HCT116 (cell line): ENCODE measurements at regions not wholly inside any gene's neighbourhood (a gene's known extent, or its start where the extent isn't known, plus 50 kb on each side); places are given as distances from the start of the nearest gene placed in this dataset.

Source experiments
- ATAC-seq: fragments of 200-7000 bp; cut with Tn5 transposase; 2 replicates; pipeline ENCODE4 v1.9.1; 2020; ENCODE audit warnings: mild to moderate bottlenecking, moderate library complexity
- BruUV-seq: library from RNA; stranded (reverse); fragments of 400-500 nt; replicated peaks from 2 replicates; lab custom pipeline; 2021; lab: Mats Ljungman, UMichigan
- CTCF ChIA-PET: fragments of 300-600 bp; sonication (Branson Sonifier 250); formaldehyde crosslinking; loops from one replicate; lab custom pipeline; 2021; ENCODE audit warnings: antibody characterized with exemption; lab: Charles Lee
- POLR2A ChIA-PET: fragments of 300-600, 350-600 bp; sonication (Branson Sonifier 250); formaldehyde crosslinking; loops from one replicate; lab custom pipeline; 2021; ENCODE audit warnings: antibody characterized with exemption; lab: Charles Lee
- RAD21 ChIA-PET, 2 experiments: fragments of 300-600 bp; sonication (Branson Sonifier 250); formaldehyde crosslinking; loops; one replicate each; lab custom pipeline; 2023; ENCODE audit warnings: low total read pairs in 2 of 2; ENCODE audit not compliant: uncharacterized antibody in 2 of 2, unreplicated experiment in 2 of 2, low non-redundant PET in 1 of 2; lab: Charles Lee
- DNase-seq: peaks from one replicate; pipeline ENCODE4 v3.0.0-alpha.2; 2010; ENCODE audit warnings: low read depth, low spot score
- H2AFZ ChIP-seq: fragments of 200-600 bp; shearing (Covaris generic), sonication (generic); 2 replicates; pipeline ENCODE4 v1.6.1; 2017; ENCODE audit warnings: low read depth, mixed run types, mixed read lengths, antibody characterized with exemption, low read length; ENCODE audit not compliant: poor library complexity, severe bottlenecking
- H3K27ac ChIP-seq: 2 replicates; pipeline ENCODE4 v1.5.1; 2012; ENCODE audit warnings: low read depth, low read length
- H3K27me3 ChIP-seq: fragments of 200-600 bp; sonication (generic); 2 replicates; pipeline ENCODE4 v1.6.1; 2016; ENCODE audit warnings: mixed run types, low read length, mixed read lengths; ENCODE audit not compliant: insufficient read depth
- H3K36me3 ChIP-seq, 2 experiments: fragments of 200-500 bp in 1 of 2; fragments of 200-600 bp in 1 of 2; sonication (Bioruptor generic) in 1 of 2; sonication (generic) in 1 of 2; 2 replicates each; pipeline versions ENCODE4 v1.5.1 to v1.6.1; 2014 to 2016; ENCODE audit warnings: low read length in 2 of 2, inconsistent platforms in 1 of 2, mixed read lengths in 1 of 2, mixed run types in 1 of 2; ENCODE audit not compliant: insufficient read depth in 2 of 2, control insufficient read depth in 1 of 2
- H3K4me1 ChIP-seq, 2 experiments: fragments of 200-600 bp in 1 of 2; sonication (generic) in 1 of 2; 2 replicates each; pipeline versions ENCODE4 v1.5.1 to v1.6.1; 2012 to 2017; ENCODE audit warnings: low read length in 2 of 2, inconsistent platforms in 1 of 2, mild to moderate bottlenecking in 1 of 2, mixed read lengths in 1 of 2, mixed run types in 1 of 2, moderate library complexity in 1 of 2; ENCODE audit not compliant: insufficient read depth in 2 of 2, control insufficient read depth in 1 of 2
- H3K4me2 ChIP-seq: fragments of 200-600 bp; sonication (generic); 2 replicates; pipeline ENCODE4 v1.6.1; 2017; ENCODE audit warnings: mixed run types, low read length, mixed read lengths
- H3K4me3 ChIP-seq, 2 experiments: fragments of 200-600 bp in 1 of 2; sonication (generic) in 1 of 2; replicated peaks in 1 of 2; 2 replicates each; pipeline ENCODE4 v1.5.1; 2011 to 2016; ENCODE audit warnings: low read length in 2 of 2, control low read depth in 1 of 2, low read depth in 1 of 2, mild to moderate bottlenecking in 1 of 2, mixed read lengths in 1 of 2, mixed run types in 1 of 2
- H3K79me2 ChIP-seq: fragments of 200-600 bp; sonication (generic); 2 replicates; pipeline ENCODE4 v1.6.1; 2017; ENCODE audit warnings: mild to moderate bottlenecking, mixed run types, low read length, moderate library complexity, mixed read lengths; ENCODE audit not compliant: insufficient read depth
- H3K9ac ChIP-seq: fragments of 200-600 bp; sonication (generic); 2 replicates; pipeline ENCODE4 v1.6.1; 2016; ENCODE audit warnings: low read length, mixed read lengths
- H3K9me2 ChIP-seq: fragments of 200-600 bp; sonication (generic), shearing (Covaris generic); 2 replicates; pipeline ENCODE4 v1.6.1; 2017; ENCODE audit warnings: mixed run types, mild to moderate bottlenecking, moderate library complexity; ENCODE audit not compliant: insufficient read depth
- H3K9me3 ChIP-seq, 2 experiments: fragments of 200-500 bp in 1 of 2; fragments of 200-600 bp in 1 of 2; sonication (Bioruptor generic) in 1 of 2; sonication (generic) in 1 of 2; 2 replicates each; pipeline ENCODE4 v1.6.1; 2014 to 2017; ENCODE audit warnings: low read length in 2 of 2, mixed read lengths in 2 of 2, inconsistent platforms in 1 of 2, low read depth in 1 of 2, mild to moderate bottlenecking in 1 of 2, mixed run types in 1 of 2, moderate library complexity in 1 of 2; ENCODE audit not compliant: control insufficient read depth in 1 of 2, insufficient read depth in 1 of 2
- H4K20me1 ChIP-seq: fragments of 200-600 bp; sonication (generic), shearing (Covaris generic); 2 replicates; pipeline ENCODE4 v1.6.1; 2017; ENCODE audit warnings: mixed run types, mild to moderate bottlenecking, moderate library complexity; ENCODE audit not compliant: insufficient read depth
- CBX3 ChIP-seq: IDR thresholded peaks from 2 replicates; pipeline ENCODE4 v1.6.1; 2012; ENCODE audit warnings: low read depth
- EGR1 ChIP-seq: IDR thresholded peaks from 2 replicates; pipeline ENCODE4 v1.6.1; 2012; ENCODE audit warnings: low read depth
- ELF1 ChIP-seq: IDR thresholded peaks from 2 replicates; pipeline ENCODE4 v1.6.1; 2012; ENCODE audit warnings: low read depth, borderline replicate concordance
- JUND ChIP-seq: IDR thresholded peaks from 2 replicates; pipeline ENCODE4 v1.6.1; 2012
- POLR2A ChIP-seq: IDR thresholded peaks from 2 replicates; pipeline ENCODE4 v1.7.0; 2011; ENCODE audit warnings: borderline replicate concordance; ENCODE audit not compliant: insufficient read depth, insufficient read length; ENCODE audit errors: extremely low read depth
- POLR2AphosphoS5 ChIP-seq: IDR thresholded peaks from 2 replicates; pipeline ENCODE4 v1.6.1; 2011; ENCODE audit warnings: mild to moderate bottlenecking, low read depth, low read length, moderate library complexity
- RAD21 ChIP-seq: IDR thresholded peaks from 2 replicates; pipeline ENCODE4 v1.6.1; 2012; ENCODE audit warnings: low read depth, mild to moderate bottlenecking
- SRF ChIP-seq: IDR thresholded peaks from 2 replicates; pipeline ENCODE4 v1.6.1; 2012; ENCODE audit warnings: low read depth
- YY1 ChIP-seq: IDR thresholded peaks from 2 replicates; pipeline ENCODE4 v1.6.1; 2011; ENCODE audit warnings: low read length, low read depth, moderate library complexity, mild to moderate bottlenecking; ENCODE audit not compliant: insufficient replicate concordance; ENCODE audit errors: extremely low read depth
- ZNF274 ChIP-seq: fragments of 200-500 bp; sonication (Bioruptor generic); IDR thresholded peaks from 2 replicates; pipeline ENCODE4 v1.6.1; 2014; ENCODE audit warnings: mild to moderate bottlenecking, low read depth, low read length, inconsistent platforms
- intact Hi-C: fragments of 100-400 bp; cut with micrococcal nuclease; formaldehyde crosslinking; loops from 2 replicates; pipeline ENCODE4 v1.10.0; 2022
- TF ChIP-seq, protein P1 (sequence below): IDR thresholded peaks from 2 replicates; pipeline ENCODE4 v1.6.1; 2011; ENCODE audit warnings: mild to moderate bottlenecking, low read length, moderate library complexity; ENCODE audit not compliant: insufficient replicate concordance; ENCODE audit errors: extremely low read depth
- TF ChIP-seq, protein P2 (sequence below): IDR thresholded peaks from 2 replicates; pipeline ENCODE4 v1.6.1; 2012
- TF ChIP-seq, protein P3 (sequence below), 3 experiments: fragments of 200-600 bp in 1 of 3; sonication (generic) in 1 of 3; IDR thresholded peaks in 2 of 3; conservative IDR thresholded peaks in 1 of 3; 2 replicates each; pipeline ENCODE4 v1.5.1; 2012 to 2017; ENCODE audit warnings: low read depth in 2 of 3, low read length in 2 of 3, antibody characterized with exemption in 1 of 3, borderline replicate concordance in 1 of 3, control low read depth in 1 of 3, mild to moderate bottlenecking in 1 of 3, mixed read lengths in 1 of 3, mixed run types in 1 of 3, moderate library complexity in 1 of 3; ENCODE audit not compliant: insufficient read depth in 1 of 3
- TF ChIP-seq, protein P4 (sequence below): IDR thresholded peaks from 2 replicates; pipeline ENCODE4 v1.6.1; 2012
- TF ChIP-seq, protein P5 (sequence below): IDR thresholded peaks from 2 replicates; pipeline ENCODE4 v1.6.1; 2012; ENCODE audit warnings: low read depth

DNA sequence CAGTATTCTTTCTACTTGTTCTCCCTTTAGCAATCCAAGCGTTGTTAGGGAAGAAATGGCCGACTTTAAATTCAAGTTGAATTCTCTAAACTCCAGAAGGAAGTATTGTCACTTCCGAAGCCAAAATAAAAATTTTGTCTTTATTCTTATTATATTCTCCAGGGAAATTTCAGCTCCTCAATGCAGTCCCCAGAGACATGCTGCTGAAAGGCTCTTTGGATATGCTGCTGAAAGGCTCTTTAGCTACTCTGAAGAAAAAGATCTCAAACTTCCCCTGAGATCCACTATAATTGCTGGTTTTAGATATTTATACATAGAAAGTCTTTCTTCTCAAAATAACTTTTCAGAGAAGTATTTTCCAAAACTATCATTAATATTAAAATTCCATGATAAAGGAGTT, 92.3 kb upstream of the PARP8 start (continued):
- TF ChIP-seq, protein P1, sequence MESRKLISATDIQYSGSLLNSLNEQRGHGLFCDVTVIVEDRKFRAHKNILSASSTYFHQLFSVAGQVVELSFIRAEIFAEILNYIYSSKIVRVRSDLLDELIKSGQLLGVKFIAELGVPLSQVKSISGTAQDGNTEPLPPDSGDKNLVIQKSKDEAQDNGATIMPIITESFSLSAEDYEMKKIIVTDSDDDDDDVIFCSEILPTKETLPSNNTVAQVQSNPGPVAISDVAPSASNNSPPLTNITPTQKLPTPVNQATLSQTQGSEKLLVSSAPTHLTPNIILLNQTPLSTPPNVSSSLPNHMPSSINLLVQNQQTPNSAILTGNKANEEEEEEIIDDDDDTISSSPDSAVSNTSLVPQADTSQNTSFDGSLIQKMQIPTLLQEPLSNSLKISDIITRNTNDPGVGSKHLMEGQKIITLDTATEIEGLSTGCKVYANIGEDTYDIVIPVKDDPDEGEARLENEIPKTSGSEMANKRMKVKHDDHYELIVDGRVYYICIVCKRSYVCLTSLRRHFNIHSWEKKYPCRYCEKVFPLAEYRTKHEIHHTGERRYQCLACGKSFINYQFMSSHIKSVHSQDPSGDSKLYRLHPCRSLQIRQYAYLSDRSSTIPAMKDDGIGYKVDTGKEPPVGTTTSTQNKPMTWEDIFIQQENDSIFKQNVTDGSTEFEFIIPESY = no peak
- TF ChIP-seq, protein P2, sequence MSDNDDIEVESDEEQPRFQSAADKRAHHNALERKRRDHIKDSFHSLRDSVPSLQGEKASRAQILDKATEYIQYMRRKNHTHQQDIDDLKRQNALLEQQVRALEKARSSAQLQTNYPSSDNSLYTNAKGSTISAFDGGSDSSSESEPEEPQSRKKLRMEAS = no peak
- no peak for TF ChIP-seq CBX3
- TF ChIP-seq ZNF274 = no peak
- TF ChIP-seq ELF1 = no peak
- no peak for TF ChIP-seq SRF

DNA sequence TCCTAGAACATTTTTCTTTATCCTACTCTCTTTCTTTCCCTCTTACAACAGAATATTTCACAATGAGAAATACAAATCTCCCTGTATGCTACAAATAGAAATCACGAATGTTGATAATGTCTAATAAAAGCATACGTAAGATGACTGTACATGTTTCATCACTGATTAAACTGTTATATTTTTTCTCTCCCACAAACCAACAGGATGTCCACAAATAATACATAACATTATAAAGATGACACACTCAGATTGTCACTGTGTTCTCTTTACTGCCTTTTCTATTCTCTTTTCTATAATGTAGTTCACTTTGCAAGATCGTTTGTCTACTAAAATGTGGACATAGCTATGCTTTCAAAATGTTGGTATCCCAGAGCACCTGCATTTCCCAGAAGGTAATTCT, 90.7 kb upstream of the PARP8 start:
- Histone ChIP-seq H3K9ac (no peak overlapping the region), H3K4me3 (no peak overlapping the region), H3K27me3 (no peaks in the 10 kb centered on the region), H3K4me1 (no peaks in the 10 kb centered on the region), H3K79me2 (no peaks in the 10 kb centered on the region), H4K20me1 (no peaks in the 10 kb centered on the region), H2AFZ (no peak overlapping the region), H3K36me3 (no peaks in the 10 kb centered on the region), H3K4me2 (no peak overlapping the region), H3K27ac (no peak overlapping the region), H3K9me2 (no peaks in the 10 kb centered on the region), H3K9me3 (no peaks in the 10 kb centered on the region)
- ChIA-PET POLR2A (no interaction called here), RAD21 (no interaction called here), CTCF (no interaction called here)
- intact Hi-C loops = no loop called here
- no TSS peak for BruUV-seq
- ATAC-seq (no peak), DNase-seq (no peak)
- TF ChIP-seq EGR1 (no peak), ZNF274 (no peak), SRF (no peak), YY1 (no peak), POLR2A (no peak), JUND (no peak), POLR2AphosphoS5 (no peak), RAD21 (no peak), ELF1 (no peak)
- TF ChIP-seq, protein P3, sequence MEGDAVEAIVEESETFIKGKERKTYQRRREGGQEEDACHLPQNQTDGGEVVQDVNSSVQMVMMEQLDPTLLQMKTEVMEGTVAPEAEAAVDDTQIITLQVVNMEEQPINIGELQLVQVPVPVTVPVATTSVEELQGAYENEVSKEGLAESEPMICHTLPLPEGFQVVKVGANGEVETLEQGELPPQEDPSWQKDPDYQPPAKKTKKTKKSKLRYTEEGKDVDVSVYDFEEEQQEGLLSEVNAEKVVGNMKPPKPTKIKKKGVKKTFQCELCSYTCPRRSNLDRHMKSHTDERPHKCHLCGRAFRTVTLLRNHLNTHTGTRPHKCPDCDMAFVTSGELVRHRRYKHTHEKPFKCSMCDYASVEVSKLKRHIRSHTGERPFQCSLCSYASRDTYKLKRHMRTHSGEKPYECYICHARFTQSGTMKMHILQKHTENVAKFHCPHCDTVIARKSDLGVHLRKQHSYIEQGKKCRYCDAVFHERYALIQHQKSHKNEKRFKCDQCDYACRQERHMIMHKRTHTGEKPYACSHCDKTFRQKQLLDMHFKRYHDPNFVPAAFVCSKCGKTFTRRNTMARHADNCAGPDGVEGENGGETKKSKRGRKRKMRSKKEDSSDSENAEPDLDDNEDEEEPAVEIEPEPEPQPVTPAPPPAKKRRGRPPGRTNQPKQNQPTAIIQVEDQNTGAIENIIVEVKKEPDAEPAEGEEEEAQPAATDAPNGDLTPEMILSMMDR (IDR thresholded peaks at IDR 0.05 in 2 of 3, conservative IDR thresholded peaks at IDR 0.05 in 1 of 3; ENCODE audit: borderline replicate concordance in 1 of 3, insufficient read depth in 1 of 3, low read depth in 2 of 3, low read length in 2 of 3) = no peak
- TF ChIP-seq, protein P4, sequence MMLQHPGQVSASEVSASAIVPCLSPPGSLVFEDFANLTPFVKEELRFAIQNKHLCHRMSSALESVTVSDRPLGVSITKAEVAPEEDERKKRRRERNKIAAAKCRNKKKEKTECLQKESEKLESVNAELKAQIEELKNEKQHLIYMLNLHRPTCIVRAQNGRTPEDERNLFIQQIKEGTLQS = no peak
- TF ChIP-seq, protein P5, sequence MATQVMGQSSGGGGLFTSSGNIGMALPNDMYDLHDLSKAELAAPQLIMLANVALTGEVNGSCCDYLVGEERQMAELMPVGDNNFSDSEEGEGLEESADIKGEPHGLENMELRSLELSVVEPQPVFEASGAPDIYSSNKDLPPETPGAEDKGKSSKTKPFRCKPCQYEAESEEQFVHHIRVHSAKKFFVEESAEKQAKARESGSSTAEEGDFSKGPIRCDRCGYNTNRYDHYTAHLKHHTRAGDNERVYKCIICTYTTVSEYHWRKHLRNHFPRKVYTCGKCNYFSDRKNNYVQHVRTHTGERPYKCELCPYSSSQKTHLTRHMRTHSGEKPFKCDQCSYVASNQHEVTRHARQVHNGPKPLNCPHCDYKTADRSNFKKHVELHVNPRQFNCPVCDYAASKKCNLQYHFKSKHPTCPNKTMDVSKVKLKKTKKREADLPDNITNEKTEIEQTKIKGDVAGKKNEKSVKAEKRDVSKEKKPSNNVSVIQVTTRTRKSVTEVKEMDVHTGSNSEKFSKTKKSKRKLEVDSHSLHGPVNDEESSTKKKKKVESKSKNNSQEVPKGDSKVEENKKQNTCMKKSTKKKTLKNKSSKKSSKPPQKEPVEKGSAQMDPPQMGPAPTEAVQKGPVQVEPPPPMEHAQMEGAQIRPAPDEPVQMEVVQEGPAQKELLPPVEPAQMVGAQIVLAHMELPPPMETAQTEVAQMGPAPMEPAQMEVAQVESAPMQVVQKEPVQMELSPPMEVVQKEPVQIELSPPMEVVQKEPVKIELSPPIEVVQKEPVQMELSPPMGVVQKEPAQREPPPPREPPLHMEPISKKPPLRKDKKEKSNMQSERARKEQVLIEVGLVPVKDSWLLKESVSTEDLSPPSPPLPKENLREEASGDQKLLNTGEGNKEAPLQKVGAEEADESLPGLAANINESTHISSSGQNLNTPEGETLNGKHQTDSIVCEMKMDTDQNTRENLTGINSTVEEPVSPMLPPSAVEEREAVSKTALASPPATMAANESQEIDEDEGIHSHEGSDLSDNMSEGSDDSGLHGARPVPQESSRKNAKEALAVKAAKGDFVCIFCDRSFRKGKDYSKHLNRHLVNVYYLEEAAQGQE = no peak
- TF ChIP-seq, protein P1 = no peak
